Glutamatergic neuron (in vitro differentiated cells): ENCODE measurements at regions not wholly inside any gene's neighbourhood (a gene's known extent, or its start where the extent isn't known, plus 50 kb on each side); places are given as distances from the start of the nearest gene placed in this dataset.

Experiments used
- DNase-seq: peaks from one replicate; pipeline ENCODE4 v3.0.0; 2022
- H3K27ac Mint-ChIP-seq: one replicate; pipeline ENCODE4 v1.8.0; 2020; ENCODE audit warnings: mild to moderate bottlenecking, mixed read lengths, inconsistent platforms; ENCODE audit not compliant: unreplicated experiment
- H3K27me3 Mint-ChIP-seq: one replicate; pipeline ENCODE4 v1.8.0; 2020; ENCODE audit warnings: mild to moderate bottlenecking, moderate library complexity, mixed read lengths, inconsistent platforms; ENCODE audit not compliant: unreplicated experiment
- H3K36me3 Mint-ChIP-seq: one replicate; pipeline ENCODE4 v1.8.0; 2020; ENCODE audit warnings: mild to moderate bottlenecking, mixed read lengths, inconsistent platforms; ENCODE audit not compliant: unreplicated experiment
- H3K4me1 Mint-ChIP-seq: one replicate; pipeline ENCODE4 v1.8.0; 2020; ENCODE audit warnings: mild to moderate bottlenecking, low read depth, mixed read lengths, inconsistent platforms; ENCODE audit not compliant: unreplicated experiment
- H3K4me3 Mint-ChIP-seq: one replicate; pipeline ENCODE4 v1.8.0; 2020; ENCODE audit warnings: mild to moderate bottlenecking, mixed read lengths, inconsistent platforms; ENCODE audit not compliant: unreplicated experiment
- H3K9me3 Mint-ChIP-seq: one replicate; pipeline ENCODE4 v1.8.0; 2020; ENCODE audit warnings: mild to moderate bottlenecking, moderate library complexity, mixed read lengths, inconsistent platforms; ENCODE audit not compliant: unreplicated experiment
- TF ChIP-seq, protein P1 (sequence below): fragments of 200-600 bp; sonication (generic); IDR thresholded peaks from one replicate; pipeline ENCODE4 v1.5.0; 2021; ENCODE audit not compliant: partially characterized antibody, unreplicated experiment

DNA sequence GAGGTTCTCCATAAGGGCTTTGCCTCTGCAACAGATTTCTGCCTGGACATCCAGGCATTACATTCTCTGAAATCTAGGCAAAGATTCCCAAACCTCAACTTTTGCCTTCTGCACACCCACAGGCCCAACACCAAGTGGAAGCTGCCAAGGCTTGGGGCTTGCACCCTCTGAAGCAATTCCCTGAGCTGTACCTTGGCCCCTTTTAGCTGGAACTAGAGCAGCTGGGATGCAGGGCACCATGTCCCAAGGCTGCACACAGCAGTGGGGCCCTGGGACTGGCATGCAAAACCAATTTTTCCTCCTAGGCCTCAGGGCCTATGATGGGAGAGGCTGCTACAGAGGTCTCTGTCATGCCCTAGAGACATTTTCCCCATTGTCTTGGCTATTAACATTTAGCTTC, 943.2 kb downstream of the PCDH17 start:
- no peak overlapping the region for H3K4me3 Mint-ChIP-seq
- no peak for DNase-seq
- peaks cover 18% of the 10 kb centered on the region for H3K4me1 Mint-ChIP-seq
- TF ChIP-seq, protein P1, sequence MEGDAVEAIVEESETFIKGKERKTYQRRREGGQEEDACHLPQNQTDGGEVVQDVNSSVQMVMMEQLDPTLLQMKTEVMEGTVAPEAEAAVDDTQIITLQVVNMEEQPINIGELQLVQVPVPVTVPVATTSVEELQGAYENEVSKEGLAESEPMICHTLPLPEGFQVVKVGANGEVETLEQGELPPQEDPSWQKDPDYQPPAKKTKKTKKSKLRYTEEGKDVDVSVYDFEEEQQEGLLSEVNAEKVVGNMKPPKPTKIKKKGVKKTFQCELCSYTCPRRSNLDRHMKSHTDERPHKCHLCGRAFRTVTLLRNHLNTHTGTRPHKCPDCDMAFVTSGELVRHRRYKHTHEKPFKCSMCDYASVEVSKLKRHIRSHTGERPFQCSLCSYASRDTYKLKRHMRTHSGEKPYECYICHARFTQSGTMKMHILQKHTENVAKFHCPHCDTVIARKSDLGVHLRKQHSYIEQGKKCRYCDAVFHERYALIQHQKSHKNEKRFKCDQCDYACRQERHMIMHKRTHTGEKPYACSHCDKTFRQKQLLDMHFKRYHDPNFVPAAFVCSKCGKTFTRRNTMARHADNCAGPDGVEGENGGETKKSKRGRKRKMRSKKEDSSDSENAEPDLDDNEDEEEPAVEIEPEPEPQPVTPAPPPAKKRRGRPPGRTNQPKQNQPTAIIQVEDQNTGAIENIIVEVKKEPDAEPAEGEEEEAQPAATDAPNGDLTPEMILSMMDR = no peak
- H3K27ac Mint-ChIP-seq = no peak overlapping the region
- H3K27me3 Mint-ChIP-seq = no peaks in the 10 kb centered on the region
- peaks cover 18% of the 10 kb centered on the region for H3K36me3 Mint-ChIP-seq
- peaks cover 4% of the 10 kb centered on the region for H3K9me3 Mint-ChIP-seq

DNA sequence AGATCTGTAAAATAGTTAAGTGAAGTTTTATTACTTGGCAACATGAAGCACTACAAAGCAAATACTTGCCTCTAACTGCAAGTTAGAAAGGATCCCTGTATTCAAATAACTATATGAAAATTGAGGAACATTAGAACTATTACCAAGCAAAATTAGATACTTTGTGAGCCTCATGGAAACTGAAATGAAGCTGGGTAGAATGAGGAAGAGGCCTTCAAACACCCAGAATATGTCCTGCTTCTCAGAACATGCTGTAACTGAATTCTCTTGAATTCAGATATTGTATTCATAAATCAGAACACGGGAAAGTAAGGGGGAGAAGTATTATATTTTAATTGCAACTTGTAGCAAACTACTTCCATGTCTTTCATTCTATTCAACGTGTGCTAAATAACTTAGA, 947.9 kb downstream of the PCDH17 start:
- H3K9me3 Mint-ChIP-seq = peaks cover 4% of the 10 kb centered on the region
- no peaks in the 10 kb centered on the region for H3K27me3 Mint-ChIP-seq
- no peak overlapping the region for H3K4me3 Mint-ChIP-seq
- H3K4me1 Mint-ChIP-seq = peaks cover 9% of the 10 kb centered on the region
- TF ChIP-seq, protein P1 = no peak
- peaks cover 11% of the 10 kb centered on the region for H3K36me3 Mint-ChIP-seq
- no peak for DNase-seq
- no peak overlapping the region for H3K27ac Mint-ChIP-seq

DNA sequence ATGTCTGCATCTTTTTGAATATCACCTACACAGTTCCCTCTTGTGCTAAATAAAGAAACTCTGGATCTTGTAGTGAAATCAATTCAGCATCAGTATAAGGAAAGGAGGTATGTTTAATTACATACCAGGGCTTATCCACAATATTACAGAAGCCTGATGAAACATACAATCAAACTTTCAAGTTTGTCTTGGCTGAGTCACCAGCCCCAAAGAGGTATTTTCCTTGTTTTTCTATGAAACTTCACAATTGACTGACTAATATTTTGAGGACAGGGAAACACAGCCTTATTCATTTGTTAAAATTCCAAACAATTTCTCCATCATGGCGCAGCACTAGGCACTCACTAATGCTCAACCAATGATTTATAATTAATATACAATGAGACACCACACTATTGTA, 952.4 kb downstream of the PCDH17 start:
- H3K4me1 Mint-ChIP-seq = peaks cover 19% of the 10 kb centered on the region
- DNase-seq = no peak
- H3K9me3 Mint-ChIP-seq = no peaks in the 10 kb centered on the region
- H3K27me3 Mint-ChIP-seq = no peaks in the 10 kb centered on the region
- H3K4me3 Mint-ChIP-seq = no peak overlapping the region
- TF ChIP-seq, protein P1 = no peak
- no peak overlapping the region for H3K27ac Mint-ChIP-seq
- no peaks in the 10 kb centered on the region for H3K36me3 Mint-ChIP-seq

DNA sequence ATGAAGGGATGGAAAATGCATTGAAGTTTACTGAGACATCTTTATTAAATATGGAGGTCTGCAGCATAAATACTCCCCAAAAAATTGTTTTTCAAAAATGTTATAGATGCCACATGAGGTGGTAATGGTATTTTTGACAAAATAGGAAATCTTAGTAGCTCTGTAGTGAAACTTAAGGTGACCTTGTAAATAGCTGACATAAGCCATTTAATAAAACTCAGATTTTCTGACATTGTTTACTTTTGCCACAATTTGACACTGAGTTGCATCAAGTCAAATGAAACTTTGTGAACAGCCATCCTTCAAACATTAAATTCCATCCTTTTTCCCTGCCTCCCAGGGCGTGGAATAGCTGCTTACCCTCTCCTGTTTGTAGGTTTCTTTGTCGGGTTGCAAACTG, 953.1 kb downstream of the PCDH17 start:
- TF ChIP-seq, protein P1 = no peak
- H3K4me3 Mint-ChIP-seq = no peak overlapping the region
- no peaks in the 10 kb centered on the region for H3K27me3 Mint-ChIP-seq
- no peaks in the 10 kb centered on the region for H3K9me3 Mint-ChIP-seq
- H3K36me3 Mint-ChIP-seq = no peaks in the 10 kb centered on the region
- no peak overlapping the region for H3K27ac Mint-ChIP-seq
- DNase-seq = no peak
- H3K4me1 Mint-ChIP-seq = peaks cover 16% of the 10 kb centered on the region

DNA sequence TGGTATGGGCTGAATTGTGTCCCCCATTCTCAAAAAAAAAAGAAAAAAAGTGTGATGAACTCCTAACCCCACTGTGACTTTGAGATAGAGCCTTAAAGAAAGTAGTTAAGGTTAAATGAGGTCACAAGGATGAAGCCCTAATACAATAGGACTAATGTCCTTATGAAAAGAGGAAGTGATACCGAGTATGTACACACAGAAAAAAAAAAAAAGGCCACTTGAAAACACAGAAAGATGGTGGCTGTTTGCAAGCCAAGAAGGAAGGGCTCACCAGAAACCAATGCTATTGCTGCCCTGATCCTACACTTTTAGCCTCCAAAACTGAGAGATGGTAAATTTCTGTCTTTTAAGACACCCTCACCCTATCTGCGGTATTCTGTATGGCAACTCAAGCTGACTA, 955.6 kb downstream of the PCDH17 start:
- Mint-ChIP-seq H3K4me3 (no peak overlapping the region), H3K27ac (no peak overlapping the region), H3K9me3 (no peaks in the 10 kb centered on the region), H3K27me3 (no peaks in the 10 kb centered on the region), H3K36me3 (no peaks in the 10 kb centered on the region), H3K4me1 (peaks cover 16% of the 10 kb centered on the region)
- no peak for DNase-seq
- TF ChIP-seq, protein P1 = no peak
